Loucy (cell line): ENCODE measurements at regions not wholly inside any gene's neighbourhood (a gene's known extent, or its start where the extent isn't known, plus 50 kb on each side); places are given as distances from the start of the nearest gene placed in this dataset.
"Not testable (repeated sequence)": the region's sequence is repeated elsewhere in the genome, so short reads cannot be mapped to it uniquely, and the experiment has no call there.

Experiments used
- CTCF ChIP-seq: fragments of 200-600 bp; sonication (generic); conservative IDR thresholded peaks from 2 replicates; pipeline ENCODE4 v1.5.1; 2014; ENCODE audit warnings: mild to moderate bottlenecking, antibody characterized with exemption, low read length
- EZH2phosphoT487 ChIP-seq: fragments of 200-600 bp; IDR thresholded peaks from 2 replicates; pipeline ENCODE4 v1.6.1; 2018; ENCODE audit warnings: antibody characterized with exemption, mild to moderate bottlenecking, moderate library complexity, borderline replicate concordance

DNA sequence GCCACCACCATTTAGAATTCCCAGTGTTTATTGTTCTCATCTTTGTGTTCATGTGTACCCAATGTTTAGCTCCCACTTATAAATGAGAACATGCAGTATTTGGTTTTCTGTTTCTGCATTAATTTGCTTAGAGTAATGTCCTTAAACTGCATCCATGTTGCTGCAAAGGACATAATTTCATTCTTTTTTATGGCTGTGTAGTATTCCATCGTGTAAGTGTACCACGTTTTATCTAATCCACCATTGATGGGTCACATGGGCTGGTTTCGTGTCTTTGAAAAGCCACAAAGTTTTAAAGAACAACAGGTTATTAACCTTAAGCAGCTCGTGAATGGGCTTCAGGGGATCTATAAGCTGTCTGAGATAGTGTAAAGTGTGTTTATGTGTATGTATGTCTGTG lies 125.2 kb upstream of the CDIN1 start:
- not testable (repeated sequence) for TF ChIP-seq CTCF, EZH2phosphoT487
